NOMO-1 treated with dmso at 0.1 percent for 144 hours (cell line): ENCODE measurements at regions not wholly inside any gene's neighbourhood (a gene's known extent, or its start where the extent isn't known, plus 50 kb on each side); places are given as distances from the start of the nearest gene placed in this dataset.

Experiments used
- DNase-seq: peaks from one replicate; lab custom pipeline; 2025; ENCODE audit not compliant: unreplicated experiment; lab: John Stamatoyannopoulos, UW

- no peak for DNase-seq
These were observed 132.4 kb downstream of the RAB11FIP2 start for GRCh38 chr10:117914334-117914733.

GRCh38 chr10:117920956-117921355, 125.8 kb downstream of the RAB11FIP2 start:
- no peak for DNase-seq

GRCh38 chr10:117921421-117921820, 125.3 kb downstream of the RAB11FIP2 start:
- DNase-seq: no peak

- no peak for DNase-seq
These were observed 121.9 kb downstream of the RAB11FIP2 start for GRCh38 chr10:117924820-117925219.

GRCh38 chr10:117925369-117925768, 121.4 kb downstream of the RAB11FIP2 start:
- no peak for DNase-seq

- no peak for DNase-seq
These were observed 120.2 kb downstream of the RAB11FIP2 start for GRCh38 chr10:117926491-117926890.

- no peak for DNase-seq
These were observed 119.4 kb downstream of the RAB11FIP2 start for GRCh38 chr10:117927332-117927731.

GRCh38 chr10:117927871-117928270, 118.9 kb downstream of the RAB11FIP2 start:
- no peak for DNase-seq

- no peak for DNase-seq
These were observed 118.5 kb downstream of the RAB11FIP2 start for GRCh38 chr10:117928281-117928680.

- DNase-seq: no peak
These were observed 118.0 kb downstream of the RAB11FIP2 start for GRCh38 chr10:117928741-117929140.

- DNase-seq: no peak
These were observed 117.2 kb downstream of the RAB11FIP2 start for GRCh38 chr10:117929327-117930067.

GRCh38 chr10:117931078-117931477, 115.7 kb downstream of the RAB11FIP2 start:
- no peak for DNase-seq

- no peak for DNase-seq
These were observed 113.7 kb downstream of the RAB11FIP2 start for GRCh38 chr10:117933036-117933435.

GRCh38 chr10:117934477-117934876, 112.3 kb downstream of the RAB11FIP2 start:
- no peak for DNase-seq

- DNase-seq: no peak
These were observed 110.6 kb downstream of the RAB11FIP2 start for GRCh38 chr10:117936141-117936540.

GRCh38 chr10:117936566-117936965, 110.2 kb downstream of the RAB11FIP2 start:
- DNase-seq: no peak

GRCh38 chr10:117936976-117937375, 109.8 kb downstream of the RAB11FIP2 start:
- no peak for DNase-seq

GRCh38 chr10:117938104-117938503, 108.6 kb downstream of the RAB11FIP2 start:
- DNase-seq: no peak

GRCh38 chr10:117942226-117942625, 104.5 kb downstream of the RAB11FIP2 start:
- DNase-seq: no peak

GRCh38 chr10:117944676-117945447, 101.9 kb downstream of the RAB11FIP2 start:
- DNase-seq: no peak

GRCh38 chr10:117945651-117946050, 101.1 kb downstream of the RAB11FIP2 start:
- DNase-seq: no peak

GRCh38 chr10:117946525-117947070, 100.1 kb downstream of the RAB11FIP2 start:
- no peak for DNase-seq
